ENCODE measurements at regions not wholly inside any gene's neighbourhood (a gene's known extent, or its start where the extent isn't known, plus 50 kb on each side); places are given as distances from the start of the nearest gene placed in this dataset.

DNA sequence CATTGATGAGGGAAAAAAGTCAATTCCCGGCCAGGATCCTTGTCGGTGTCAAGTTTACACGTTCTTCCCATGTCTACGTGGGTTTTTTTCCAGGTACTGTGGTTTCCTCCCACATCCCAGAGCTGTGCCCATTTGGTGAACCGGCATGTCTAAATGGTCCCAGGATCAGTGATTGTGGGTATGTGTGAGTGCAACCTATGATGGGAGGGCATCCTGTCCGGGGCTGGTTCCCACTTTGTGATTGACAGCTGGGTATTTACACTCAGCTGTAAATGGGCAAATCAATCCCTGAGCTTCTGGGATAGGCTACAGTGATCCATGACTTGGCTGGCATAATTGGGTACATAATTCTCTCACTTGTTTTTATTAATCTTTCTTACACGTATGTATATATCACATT lies 91.2 kb upstream of the IRX6 start:
- in situ Hi-C loops (cut with HindIII; ENCODE audit: low sequenced_read_pairs), result no loop called here
- H3K4me3 ChIP-seq (ENCODE audit: low read depth, low read length), result no peak overlapping the region
- DNase-seq (ENCODE audit: low read depth), result no peak
- TF ChIP-seq, protein P1, sequence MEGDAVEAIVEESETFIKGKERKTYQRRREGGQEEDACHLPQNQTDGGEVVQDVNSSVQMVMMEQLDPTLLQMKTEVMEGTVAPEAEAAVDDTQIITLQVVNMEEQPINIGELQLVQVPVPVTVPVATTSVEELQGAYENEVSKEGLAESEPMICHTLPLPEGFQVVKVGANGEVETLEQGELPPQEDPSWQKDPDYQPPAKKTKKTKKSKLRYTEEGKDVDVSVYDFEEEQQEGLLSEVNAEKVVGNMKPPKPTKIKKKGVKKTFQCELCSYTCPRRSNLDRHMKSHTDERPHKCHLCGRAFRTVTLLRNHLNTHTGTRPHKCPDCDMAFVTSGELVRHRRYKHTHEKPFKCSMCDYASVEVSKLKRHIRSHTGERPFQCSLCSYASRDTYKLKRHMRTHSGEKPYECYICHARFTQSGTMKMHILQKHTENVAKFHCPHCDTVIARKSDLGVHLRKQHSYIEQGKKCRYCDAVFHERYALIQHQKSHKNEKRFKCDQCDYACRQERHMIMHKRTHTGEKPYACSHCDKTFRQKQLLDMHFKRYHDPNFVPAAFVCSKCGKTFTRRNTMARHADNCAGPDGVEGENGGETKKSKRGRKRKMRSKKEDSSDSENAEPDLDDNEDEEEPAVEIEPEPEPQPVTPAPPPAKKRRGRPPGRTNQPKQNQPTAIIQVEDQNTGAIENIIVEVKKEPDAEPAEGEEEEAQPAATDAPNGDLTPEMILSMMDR (IDR thresholded peaks at IDR 0.05; ENCODE audit: low read depth, low read length, missing control alignments), result no peak

DNA sequence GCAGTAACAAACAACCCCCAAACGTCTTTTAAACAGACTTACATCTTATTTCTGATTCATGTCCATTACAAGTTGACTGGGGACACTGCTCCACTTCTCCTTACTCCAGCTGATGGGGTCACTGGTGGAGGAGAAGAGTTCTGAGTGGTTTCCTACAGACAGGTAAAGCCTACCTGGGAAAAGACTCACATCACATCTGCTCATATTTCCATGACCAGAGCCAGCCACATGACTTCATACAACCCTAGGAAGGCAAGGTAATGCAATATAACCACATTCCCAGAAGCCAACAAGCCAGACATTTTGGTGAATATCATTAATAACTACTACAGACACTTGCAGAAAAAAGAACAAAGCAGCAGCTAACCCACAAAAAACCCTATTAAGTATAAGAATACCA lies 90.5 kb upstream of the IRX6 start:
- no peak overlapping the region for H3K4me3 ChIP-seq (ENCODE audit: low read depth, low read length)
- TF ChIP-seq, protein P1 (IDR thresholded peaks at IDR 0.05; ENCODE audit: low read depth, low read length, missing control alignments), result no peak
- in situ Hi-C loops (cut with HindIII; ENCODE audit: low sequenced_read_pairs), result no loop called here
- no peak for DNase-seq (ENCODE audit: low read depth)

DNA sequence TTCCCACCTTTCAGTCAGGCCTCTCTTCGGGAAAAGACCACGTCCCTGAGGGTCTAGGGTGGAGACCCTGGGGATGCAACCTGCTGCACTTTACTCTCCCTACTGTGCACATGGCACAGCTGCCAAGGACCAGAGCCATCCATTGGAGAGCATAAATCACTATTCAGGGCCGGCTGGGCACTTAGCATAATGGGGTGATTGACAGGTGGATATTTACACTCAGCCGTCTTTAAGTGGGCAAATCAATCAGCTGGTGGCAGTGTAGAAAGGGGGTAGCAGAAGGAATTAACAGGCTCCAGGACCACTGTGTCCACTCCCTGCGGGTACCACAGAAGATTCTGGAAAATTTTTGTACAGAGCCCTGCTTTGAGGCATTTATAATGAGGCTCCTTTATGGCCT lies 87.3 kb upstream of the IRX6 start:
- TF ChIP-seq, protein P1 (IDR thresholded peaks at IDR 0.05; ENCODE audit: low read depth, low read length, missing control alignments), result no peak
- H3K4me3 ChIP-seq (ENCODE audit: low read depth, low read length), result no peak overlapping the region
- DNase-seq (ENCODE audit: low read depth), result no peak
- in situ Hi-C loops (cut with HindIII; ENCODE audit: low sequenced_read_pairs), result no loop called here

DNA sequence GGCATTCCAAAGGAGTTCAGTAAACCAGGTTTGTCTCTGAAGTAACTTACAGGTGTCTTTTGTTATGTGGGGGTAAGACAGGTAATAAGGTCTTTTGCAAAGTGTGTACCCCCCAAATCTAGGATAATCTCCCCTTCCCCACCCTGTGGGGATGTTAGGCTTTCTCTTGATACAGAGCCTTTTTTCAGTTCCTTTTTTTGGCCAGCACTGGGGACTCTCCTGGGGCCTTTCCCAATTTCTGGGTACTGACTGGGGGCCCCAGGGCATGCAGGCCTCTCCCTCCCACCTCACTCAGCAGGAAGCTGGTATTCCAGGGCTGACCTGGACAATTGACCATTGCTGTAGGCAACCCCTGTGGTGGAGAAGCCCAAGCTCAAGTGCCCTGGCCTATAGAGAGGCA lies 84.3 kb upstream of the IRX6 start:
- TF ChIP-seq, protein P1 (IDR thresholded peaks at IDR 0.05; ENCODE audit: low read depth, low read length, missing control alignments), result no peak
- DNase-seq (ENCODE audit: low read depth), result no peak
- in situ Hi-C loops (cut with HindIII; ENCODE audit: low sequenced_read_pairs), result no loop called here
- H3K4me3 ChIP-seq (ENCODE audit: low read depth, low read length), result no peak overlapping the region

DNA sequence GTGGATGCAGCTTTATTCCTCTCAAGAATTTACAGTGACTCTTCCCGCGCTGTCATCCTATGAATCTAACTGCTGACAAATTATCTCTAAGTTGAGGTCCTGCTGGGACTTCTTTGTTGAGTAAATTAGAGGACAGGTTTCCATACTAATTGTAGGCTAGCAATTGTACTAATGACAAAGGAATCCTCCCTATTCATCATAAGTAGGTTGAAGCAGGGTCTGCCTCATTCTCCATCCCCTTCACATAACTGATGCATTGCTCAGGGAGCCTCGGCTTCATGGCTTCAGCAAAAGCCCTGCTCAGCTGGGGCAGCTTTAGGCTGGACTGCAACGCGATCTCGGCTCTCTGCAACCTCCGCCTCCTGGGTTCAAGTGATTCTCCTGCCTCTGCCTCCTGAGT lies 83.1 kb upstream of the IRX6 start:
- no peak overlapping the region for H3K4me3 ChIP-seq (ENCODE audit: low read depth, low read length)
- in situ Hi-C loops (cut with HindIII; ENCODE audit: low sequenced_read_pairs), result no loop called here
- DNase-seq (ENCODE audit: low read depth), result no peak
- TF ChIP-seq, protein P1 (IDR thresholded peaks at IDR 0.05; ENCODE audit: low read depth, low read length, missing control alignments), result no peak

DNA sequence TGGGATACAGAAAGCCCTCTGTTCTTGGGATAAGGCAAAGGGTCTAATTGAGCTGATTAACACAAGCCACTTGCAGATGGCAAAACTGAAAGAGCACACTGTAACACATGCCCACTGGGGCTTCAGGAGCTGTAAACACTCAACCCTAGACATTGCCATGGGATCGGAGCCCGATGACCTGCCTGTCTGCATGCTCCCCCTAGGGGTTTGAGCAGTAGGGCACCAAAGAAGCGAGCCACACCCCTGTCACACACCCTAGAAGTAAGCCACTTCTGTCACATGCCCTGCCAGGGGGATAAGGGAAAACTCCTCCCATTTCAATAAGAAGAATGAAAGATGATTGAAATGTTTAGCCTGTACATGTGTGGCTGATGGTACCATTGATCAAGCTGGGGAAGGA lies 81.3 kb upstream of the IRX6 start:
- TF ChIP-seq, protein P1 (IDR thresholded peaks at IDR 0.05; ENCODE audit: low read depth, low read length, missing control alignments), result no peak
- in situ Hi-C loops (cut with HindIII; ENCODE audit: low sequenced_read_pairs), result no loop called here
- DNase-seq (ENCODE audit: low read depth), result no peak
- no peak overlapping the region for H3K4me3 ChIP-seq (ENCODE audit: low read depth, low read length)

DNA sequence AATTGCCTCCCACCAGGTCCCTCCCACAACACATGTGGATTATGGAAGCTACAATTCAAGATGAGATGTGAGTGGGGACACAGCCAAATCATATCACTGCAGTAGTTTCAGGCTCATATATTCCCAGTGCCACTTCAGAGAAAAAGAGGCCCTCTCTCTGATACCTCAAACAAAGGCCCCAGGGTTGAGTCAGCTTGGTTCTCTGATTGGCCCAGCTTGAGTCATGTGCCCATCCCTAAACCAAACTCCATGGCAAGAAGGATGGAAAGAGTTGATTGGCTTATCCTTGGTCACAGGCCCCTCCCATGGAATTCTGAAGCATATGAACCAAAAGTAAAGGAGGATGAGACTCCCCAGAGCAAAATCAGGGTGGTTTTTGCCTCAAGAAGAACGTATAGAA lies 75.9 kb upstream of the IRX6 start:
- H3K4me3 ChIP-seq (ENCODE audit: low read depth, low read length), result no peak overlapping the region
- in situ Hi-C loops (cut with HindIII; ENCODE audit: low sequenced_read_pairs), result loop anchor here (5.0 kb wide), 1 partner anchor 81 kb away; no protein-coding TSS in a partner anchor
- TF ChIP-seq, protein P1 (IDR thresholded peaks at IDR 0.05; ENCODE audit: low read depth, low read length, missing control alignments), result no peak
- no peak for DNase-seq (ENCODE audit: low read depth)

All from astrocyte of the cerebellum (primary cell).